ENCODE measurements at regions not wholly inside any gene's neighbourhood (a gene's known extent, or its start where the extent isn't known, plus 50 kb on each side); places are given as distances from the start of the nearest gene placed in this dataset.

GRCh38 chr7:136198168-136198567, 221.0 kb upstream of the MTPN start:
- no peak for TF ChIP-seq POLR2A (IDR thresholded peaks at IDR 0.05)
- TF ChIP-seq CTCF (IDR thresholded peaks at IDR 0.05 in 8 of 11, conservative IDR thresholded peaks at IDR 0.05 in 3 of 11), result no peak
- TF ChIP-seq POLR2AphosphoS5 (IDR thresholded peaks at IDR 0.05), result no peak
